ENCODE measurements at regions not wholly inside any gene's neighbourhood (a gene's known extent, or its start where the extent isn't known, plus 50 kb on each side); places are given as distances from the start of the nearest gene placed in this dataset.
"Not testable (repeated sequence)": the region's sequence is repeated elsewhere in the genome, so short reads cannot be mapped to it uniquely, and the experiment has no call there.

GRCh38 chr13:87130423-87130822, 540.7 kb upstream of the SLITRK5 start:
- no peak for DNase-seq (ENCODE audit: low read depth, low spot score)

GRCh38 chr13:87131611-87132010, 539.6 kb upstream of the SLITRK5 start:
- DNase-seq (ENCODE audit: low read depth, low spot score), result no peak
- no peak overlapping the region for H3K27ac ChIP-seq

More at GRCh38 chr13:87130423-87130822, 540.7 kb upstream of the SLITRK5 start:
- H3K27ac ChIP-seq, result no peak overlapping the region

- DNase-seq (ENCODE audit: low read depth, low spot score), result no peak
These were observed 532.3 kb upstream of the SLITRK5 start for GRCh38 chr13:87138866-87139265.

GRCh38 chr13:87147076-87147475, 524.1 kb upstream of the SLITRK5 start:
- no peak for DNase-seq (ENCODE audit: low read depth, low spot score)
- no peak overlapping the region for H3K27ac ChIP-seq

More at GRCh38 chr13:87138866-87139265, 532.3 kb upstream of the SLITRK5 start:
- H3K27ac ChIP-seq, result no peak overlapping the region

- no peak overlapping the region for H3K27ac ChIP-seq
- no peak for DNase-seq (ENCODE audit: low read depth, low spot score)
These were observed 517.8 kb upstream of the SLITRK5 start for GRCh38 chr13:87153371-87153770.

- H3K27ac ChIP-seq, result no peak overlapping the region
- no peak for DNase-seq (ENCODE audit: low read depth, low spot score)
These were observed 504.8 kb upstream of the SLITRK5 start for GRCh38 chr13:87166348-87166747.

- no peak overlapping the region for H3K27ac ChIP-seq
- DNase-seq (ENCODE audit: low read depth, low spot score), result no peak
These were observed 502.8 kb upstream of the SLITRK5 start for GRCh38 chr13:87168390-87168789.

- H3K27ac ChIP-seq, result no peak overlapping the region
- DNase-seq (ENCODE audit: low read depth, low spot score), result no peak
These were observed 501.8 kb upstream of the SLITRK5 start for GRCh38 chr13:87169337-87169736.

GRCh38 chr13:87172166-87172835, 498.9 kb upstream of the SLITRK5 start:
- DNase-seq (ENCODE audit: low read depth, low spot score), result no peak
- H3K27ac ChIP-seq, result no peak overlapping the region

GRCh38 chr13:87185138-87185537, 486.0 kb upstream of the SLITRK5 start:
- not testable (repeated sequence) for DNase-seq (ENCODE audit: low read depth, low spot score); H3K27ac ChIP-seq

GRCh38 chr13:87186647-87187046, 484.5 kb upstream of the SLITRK5 start:
- DNase-seq (ENCODE audit: low read depth, low spot score), result not testable (repeated sequence)

GRCh38 chr13:87191485-87191884, 479.7 kb upstream of the SLITRK5 start:
- DNase-seq (ENCODE audit: low read depth, low spot score); H3K27ac ChIP-seq: not testable (repeated sequence)

More at GRCh38 chr13:87186647-87187046, 484.5 kb upstream of the SLITRK5 start:
- H3K27ac ChIP-seq, result not testable (repeated sequence)

- no peak for DNase-seq (ENCODE audit: low read depth, low spot score)
These were observed 472.8 kb upstream of the SLITRK5 start for GRCh38 chr13:87198371-87198770.

GRCh38 chr13:87206708-87207107, 464.5 kb upstream of the SLITRK5 start:
- no peak for DNase-seq (ENCODE audit: low read depth, low spot score)
- no peak overlapping the region for H3K27ac ChIP-seq

More at GRCh38 chr13:87198371-87198770, 472.8 kb upstream of the SLITRK5 start:
- no peak overlapping the region for H3K27ac ChIP-seq

- no peak for DNase-seq (ENCODE audit: low read depth, low spot score)
- no peak overlapping the region for H3K27ac ChIP-seq
These were observed 463.7 kb upstream of the SLITRK5 start for GRCh38 chr13:87207280-87208003.

GRCh38 chr13:87208636-87209035, 462.5 kb upstream of the SLITRK5 start:
- H3K27ac ChIP-seq, result no peak overlapping the region
- DNase-seq (ENCODE audit: low read depth, low spot score), result no peak

- H3K27ac ChIP-seq, result no peak overlapping the region
- DNase-seq (ENCODE audit: low read depth, low spot score), result no peak
These were observed 436.2 kb upstream of the SLITRK5 start for GRCh38 chr13:87234981-87235380.

GRCh38 chr13:87235621-87236020, 435.6 kb upstream of the SLITRK5 start:
- no peak overlapping the region for H3K27ac ChIP-seq
- no peak for DNase-seq (ENCODE audit: low read depth, low spot score)

- DNase-seq (ENCODE audit: low read depth, low spot score), result no peak
- no peak overlapping the region for H3K27ac ChIP-seq
These were observed 426.8 kb upstream of the SLITRK5 start for GRCh38 chr13:87244256-87244890.

GRCh38 chr13:87249847-87250246, 421.3 kb upstream of the SLITRK5 start:
- not testable (repeated sequence) for H3K27ac ChIP-seq; DNase-seq (ENCODE audit: low read depth, low spot score)

- H3K27ac ChIP-seq, result no peak overlapping the region
- no peak for DNase-seq (ENCODE audit: low read depth, low spot score)
These were observed 415.8 kb upstream of the SLITRK5 start for GRCh38 chr13:87255394-87255793.

Measured in epithelial cell of prostate (primary cell).